Tibial nerve (tissue), 4 donors: ENCODE measurements at regions not wholly inside any gene's neighbourhood (a gene's known extent, or its start where the extent isn't known, plus 50 kb on each side); places are given as distances from the start of the nearest gene placed in this dataset.

Experiments
- DNase-seq, 2 donors: peaks; one replicate each; pipeline ENCODE4 v3.0.0-alpha.2; 2019; ENCODE audit warnings: low spot score in 2 of 2
- H3K27ac ChIP-seq, 4 donors: fragments of 200-600 bp; sonication (generic) in 3 of 4; one replicate each; pipeline ENCODE4 v1.5.1; 2017 to 2019; ENCODE audit warnings: mild to moderate bottlenecking in 1 of 4
- H3K27me3 ChIP-seq, 2 donors: fragments of 200-600 bp; sonication (generic) in 1 of 2; one replicate each; pipeline versions ENCODE4 v1.5.1 to v1.6.0; 2017 to 2019
- H3K36me3 ChIP-seq, 3 donors: fragments of 200-600 bp; sonication (generic); one replicate each; pipeline ENCODE4 v1.5.1; 2018 to 2019
- H3K4me1 ChIP-seq, 4 donors: fragments of 200-600 bp; sonication (generic) in 3 of 4; one replicate each; pipeline ENCODE4 v1.5.1; 2017 to 2019
- H3K4me3 ChIP-seq, 4 donors: fragments of 200-600 bp; sonication (generic) in 3 of 4; one replicate each; pipeline ENCODE4 v1.5.1; 2017 to 2019; ENCODE audit warnings: mild to moderate bottlenecking in 1 of 4, moderate library complexity in 1 of 4
- H3K9me3 ChIP-seq, 4 donors: fragments of 200-600 bp; sonication (generic) in 3 of 4; one replicate each; pipeline ENCODE4 v1.5.1; 2017 to 2019
- EP300 ChIP-seq, 2 donors: sonication (generic); formaldehyde crosslinking; IDR thresholded peaks; one replicate each; pipeline ENCODE4 v1.6.1; 2017; ENCODE audit warnings: antibody characterized with exemption in 2 of 2, mild to moderate bottlenecking in 1 of 2
- POLR2A ChIP-seq, 2 donors: fragments of 450-650 bp; IDR thresholded peaks; one replicate each; pipeline ENCODE4 v1.6.1; 2017; ENCODE audit warnings: antibody characterized with exemption in 2 of 2, mild to moderate bottlenecking in 2 of 2, moderate library complexity in 2 of 2
- WGBS, 2 donors: methylation state at CpG; one replicate each; pipeline ENCODE4 v1.1.5; 2018; 5-methylcytosine and 5-hydroxymethylcytosine counted together
- TF ChIP-seq, protein P1 (sequence below), 5 experiments: fragments of 200-600 bp in 3 of 5; fragments of 450-650 bp in 2 of 5; sonication (generic) in 3 of 5; IDR thresholded peaks; one replicate each; pipeline ENCODE4 v1.5.1; 2016 to 2019; ENCODE audit warnings: antibody characterized with exemption in 5 of 5, mild to moderate bottlenecking in 3 of 5, moderate library complexity in 2 of 5

DNA sequence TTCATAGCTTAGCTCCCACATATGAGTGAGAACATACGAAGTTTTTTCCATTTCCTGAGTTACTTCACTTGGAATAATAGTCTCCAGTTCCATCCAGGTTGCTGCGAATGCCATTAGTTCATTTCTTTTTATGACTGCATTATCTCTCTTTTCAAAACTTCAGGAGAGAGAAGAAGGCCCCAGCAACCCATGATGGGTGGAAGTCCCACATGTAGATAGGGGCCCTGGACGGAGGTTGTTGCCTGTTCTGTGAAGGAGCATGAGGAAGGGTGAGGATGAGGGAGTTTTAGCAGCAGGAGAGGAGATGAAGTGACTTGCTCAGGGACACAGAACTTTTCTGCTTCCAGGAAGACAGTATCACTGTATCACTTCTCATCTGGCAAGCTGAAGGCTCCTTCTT lies 102.2 kb upstream of the KLF4 start:
- WGBS, 2 donors, result 83 to 91% methylated on average over 3 of the region's 3 CpGs
- no peaks in the 10 kb centered on the region for H3K9me3 ChIP-seq
- H3K36me3 ChIP-seq, result no peaks in the 10 kb centered on the region
- TF ChIP-seq EP300 (IDR thresholded peaks at IDR 0.05), result no peak
- no peak for TF ChIP-seq POLR2A (IDR thresholded peaks at IDR 0.05)
- TF ChIP-seq, protein P1, sequence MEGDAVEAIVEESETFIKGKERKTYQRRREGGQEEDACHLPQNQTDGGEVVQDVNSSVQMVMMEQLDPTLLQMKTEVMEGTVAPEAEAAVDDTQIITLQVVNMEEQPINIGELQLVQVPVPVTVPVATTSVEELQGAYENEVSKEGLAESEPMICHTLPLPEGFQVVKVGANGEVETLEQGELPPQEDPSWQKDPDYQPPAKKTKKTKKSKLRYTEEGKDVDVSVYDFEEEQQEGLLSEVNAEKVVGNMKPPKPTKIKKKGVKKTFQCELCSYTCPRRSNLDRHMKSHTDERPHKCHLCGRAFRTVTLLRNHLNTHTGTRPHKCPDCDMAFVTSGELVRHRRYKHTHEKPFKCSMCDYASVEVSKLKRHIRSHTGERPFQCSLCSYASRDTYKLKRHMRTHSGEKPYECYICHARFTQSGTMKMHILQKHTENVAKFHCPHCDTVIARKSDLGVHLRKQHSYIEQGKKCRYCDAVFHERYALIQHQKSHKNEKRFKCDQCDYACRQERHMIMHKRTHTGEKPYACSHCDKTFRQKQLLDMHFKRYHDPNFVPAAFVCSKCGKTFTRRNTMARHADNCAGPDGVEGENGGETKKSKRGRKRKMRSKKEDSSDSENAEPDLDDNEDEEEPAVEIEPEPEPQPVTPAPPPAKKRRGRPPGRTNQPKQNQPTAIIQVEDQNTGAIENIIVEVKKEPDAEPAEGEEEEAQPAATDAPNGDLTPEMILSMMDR (IDR thresholded peaks at IDR 0.05), result no peak
- DNase-seq, result no peak
- no peaks in the 10 kb centered on the region for H3K4me1 ChIP-seq
- H3K27me3 ChIP-seq, result no peaks in the 10 kb centered on the region
- no peak overlapping the region for H3K27ac ChIP-seq
- H3K4me3 ChIP-seq, result no peak overlapping the region

DNA sequence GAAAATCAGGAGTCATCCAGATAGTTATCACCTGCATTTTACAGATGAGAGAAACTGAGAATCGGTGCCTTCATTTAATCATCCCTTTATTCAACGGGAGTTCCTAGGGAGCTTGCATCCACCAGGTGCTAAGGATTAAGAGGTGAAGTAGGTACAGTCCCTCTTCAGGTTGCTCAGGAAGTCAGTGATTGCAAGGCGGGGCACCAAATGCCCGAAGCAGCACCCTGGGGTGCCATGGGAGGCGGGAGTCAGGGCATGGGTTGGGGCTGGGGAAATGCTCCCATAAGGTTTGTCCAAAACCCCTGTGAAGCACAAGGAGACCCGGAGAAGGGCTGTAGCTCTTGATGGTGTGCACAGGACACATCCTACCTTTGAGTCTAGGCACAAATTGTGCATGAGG lies 98.8 kb upstream of the KLF4 start:
- Histone ChIP-seq H3K36me3 (no peaks in the 10 kb centered on the region), H3K4me3 (no peak overlapping the region), H3K27ac (peak overlapping the region in 1 of 4 donors; percentile 68), H3K9me3 (no peaks in the 10 kb centered on the region), H3K27me3 (no peaks in the 10 kb centered on the region), H3K4me1 (no peaks in the 10 kb centered on the region)
- WGBS, 2 donors, result 91 to 92% methylated on average over 6 of the region's 6 CpGs
- no peak for DNase-seq
- TF ChIP-seq, protein P1 (IDR thresholded peaks at IDR 0.05), result no peak
- TF ChIP-seq EP300 (IDR thresholded peaks at IDR 0.05) (no peak), POLR2A (IDR thresholded peaks at IDR 0.05) (no peak)

DNA sequence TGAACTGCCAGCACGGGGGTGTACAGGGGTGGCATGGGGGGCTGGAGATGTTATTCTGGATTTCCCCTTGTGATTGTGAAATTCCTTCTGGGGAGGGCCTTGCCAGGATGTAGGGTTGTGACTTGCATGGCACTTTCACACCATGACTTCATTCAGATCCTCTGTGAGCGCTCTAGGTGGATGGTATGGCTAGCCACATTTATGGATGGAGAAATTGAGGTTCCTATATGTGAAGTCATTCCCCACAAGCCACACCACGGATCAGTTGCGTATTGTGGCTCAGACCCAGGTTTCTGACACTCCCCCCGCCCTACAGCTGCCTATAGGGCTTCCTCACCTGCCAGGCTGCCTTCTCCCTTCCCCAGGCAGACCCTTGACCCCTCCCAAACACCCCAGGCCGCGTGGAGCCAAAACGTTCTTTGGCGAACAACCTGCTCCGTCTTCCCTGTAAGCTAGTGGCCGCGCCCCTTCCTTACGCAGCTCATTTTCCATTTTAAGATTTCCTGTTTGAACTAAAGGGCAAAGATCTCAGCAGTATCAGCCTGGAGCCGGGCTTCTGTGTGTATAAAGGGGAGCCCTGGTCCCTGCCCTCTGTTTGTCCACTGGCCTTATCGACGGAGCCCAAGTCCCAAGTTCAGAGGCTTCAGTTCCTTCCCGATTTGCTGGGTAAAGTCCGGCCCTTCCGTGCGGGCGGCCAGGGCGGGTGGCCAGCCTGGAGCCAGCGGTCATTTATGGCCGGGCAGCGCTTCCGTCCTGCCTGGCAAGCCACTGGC lies 97.8 kb upstream of the KLF4 start:
- Histone ChIP-seq H3K4me1 (no peaks in the 10 kb centered on the region), H3K27ac (peak overlapping the region in 2 of 4 donors; percentile 60 to 68), H3K27me3 (no peaks in the 10 kb centered on the region), H3K4me3 (no peak overlapping the region), H3K36me3 (no peaks in the 10 kb centered on the region), H3K9me3 (no peaks in the 10 kb centered on the region)
- WGBS, 2 donors, result 62 to 63% methylated on average over 26 of the region's 26 CpGs
- peak in 1 of 2 donors; percentile 22 for DNase-seq
- TF ChIP-seq, protein P1 (IDR thresholded peaks at IDR 0.05), result no peak
- TF ChIP-seq EP300 (IDR thresholded peaks at IDR 0.05), result peak in 1 of 2 donors; percentile 58

DNA sequence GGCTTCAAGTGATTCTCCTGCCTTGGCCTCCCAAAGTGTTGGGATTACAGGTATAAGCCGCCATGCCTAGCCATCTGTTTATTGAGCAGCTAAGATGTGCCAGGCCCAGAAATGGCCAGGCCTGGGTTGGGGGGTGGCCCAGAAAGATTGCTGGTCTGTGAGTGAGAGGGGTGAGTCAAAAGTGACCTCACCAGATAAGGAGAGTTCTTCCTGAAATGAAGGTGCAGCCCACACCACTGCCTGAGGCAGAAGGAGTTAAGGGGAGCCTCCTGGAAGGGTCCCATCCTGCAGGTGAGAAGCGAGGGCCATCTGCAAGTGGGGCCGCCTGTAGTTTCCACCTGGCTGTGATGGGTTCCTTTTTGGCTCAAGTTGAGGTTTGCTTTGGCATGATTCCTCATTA lies 96.9 kb upstream of the KLF4 start:
- Histone ChIP-seq H3K4me3 (no peak overlapping the region), H3K27ac (peak overlapping the region in 1 of 4 donors; percentile 68), H3K36me3 (no peaks in the 10 kb centered on the region), H3K27me3 (no peaks in the 10 kb centered on the region), H3K9me3 (no peaks in the 10 kb centered on the region), H3K4me1 (no peaks in the 10 kb centered on the region)
- no peak for DNase-seq
- WGBS, 2 donors, result 86 to 88% methylated on average over 3 of the region's 3 CpGs
- TF ChIP-seq EP300 (IDR thresholded peaks at IDR 0.05) (no peak), POLR2A (IDR thresholded peaks at IDR 0.05) (no peak)
- TF ChIP-seq, protein P1 (IDR thresholded peaks at IDR 0.05), result no peak

DNA sequence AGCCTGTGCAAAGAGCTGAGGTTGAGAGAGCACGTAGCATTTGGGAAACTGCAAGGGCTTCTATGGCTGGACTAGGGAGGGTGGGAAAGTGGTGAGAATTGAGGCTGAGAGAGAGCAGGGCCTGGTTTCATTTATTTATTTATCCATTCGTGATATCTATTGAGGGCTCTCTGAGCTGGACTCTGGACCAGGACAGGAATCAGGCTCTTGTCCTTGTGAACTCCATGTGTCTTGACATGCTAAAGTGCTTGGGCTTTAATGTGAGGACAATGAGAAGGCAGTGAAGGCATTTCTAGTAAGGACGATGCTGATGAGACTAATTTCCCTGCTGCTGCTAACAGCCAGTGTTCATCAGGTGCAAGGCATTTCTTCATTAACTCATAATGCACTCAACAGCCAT lies 95.9 kb upstream of the KLF4 start:
- no peaks in the 10 kb centered on the region for H3K27me3 ChIP-seq
- TF ChIP-seq EP300 (IDR thresholded peaks at IDR 0.05) (no peak), POLR2A (IDR thresholded peaks at IDR 0.05) (no peak)
- TF ChIP-seq, protein P1 (IDR thresholded peaks at IDR 0.05), result no peak
- H3K9me3 ChIP-seq, result no peaks in the 10 kb centered on the region
- no peak for DNase-seq
- H3K36me3 ChIP-seq, result no peaks in the 10 kb centered on the region
- WGBS, 2 donors, result 79 to 85% methylated on average over 3 of the region's 3 CpGs
- H3K4me1 ChIP-seq, result no peaks in the 10 kb centered on the region
- H3K4me3 ChIP-seq, result no peak overlapping the region
- no peak overlapping the region for H3K27ac ChIP-seq
